Activated gamma-delta T cell (primary cell): ENCODE measurements at regions not wholly inside any gene's neighbourhood (a gene's known extent, or its start where the extent isn't known, plus 50 kb on each side); places are given as distances from the start of the nearest gene placed in this dataset.
"Not testable (repeated sequence)": the region's sequence is repeated elsewhere in the genome, so short reads cannot be mapped to it uniquely, and the experiment has no call there.

ENCODE experiments used
- DNase-seq: peaks from one replicate; lab custom pipeline; 2025; lab: John Stamatoyannopoulos, UW

GRCh38 chr2:195356920-195357440 is 300.0 kb upstream of the SLC39A10 start:
- DNase-seq = no peak

- no peak for DNase-seq
These were observed 301.0 kb upstream of the SLC39A10 start for GRCh38 chr2:195356026-195356425.

DNA sequence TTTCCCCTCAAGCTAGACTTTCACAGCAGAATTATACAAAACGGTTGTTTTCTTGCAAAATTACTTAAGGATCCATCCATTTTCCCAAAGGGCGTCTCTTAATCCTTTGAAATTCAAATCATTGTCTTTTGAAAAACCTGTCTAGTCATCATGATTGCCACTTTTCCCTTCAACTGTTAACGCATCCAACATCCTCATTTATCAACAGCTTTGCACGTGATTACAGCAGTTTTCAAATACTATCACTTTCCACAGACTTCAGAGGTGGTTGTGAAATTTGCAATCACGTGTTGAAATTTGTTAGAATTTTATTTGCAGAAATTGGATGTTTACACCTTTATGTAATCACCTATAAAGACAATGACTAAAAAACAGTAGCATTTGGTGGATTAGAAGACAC is 304.4 kb upstream of the SLC39A10 start:
- DNase-seq = no peak

GRCh38 chr2:195343942-195344530 is 313.0 kb upstream of the SLC39A10 start:
- DNase-seq = no peak

DNA sequence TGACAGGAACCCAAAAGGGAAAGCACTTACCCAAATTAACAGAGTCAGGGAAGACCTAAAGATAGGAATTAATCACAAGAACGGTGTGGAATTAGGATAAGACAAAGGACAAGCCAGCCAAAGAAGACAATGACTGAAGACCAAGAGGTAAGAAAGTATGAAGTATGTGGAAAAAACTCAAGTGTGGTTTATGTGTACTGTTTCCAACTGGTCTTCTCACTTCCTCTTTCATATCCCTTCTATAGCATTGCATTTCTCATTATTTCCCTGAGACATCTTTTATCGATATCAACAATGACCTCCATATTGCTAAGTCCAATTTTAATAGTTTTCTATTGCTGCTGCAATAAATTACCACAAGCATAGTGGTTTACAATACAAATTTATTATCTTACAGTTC is 313.5 kb upstream of the SLC39A10 start:
- no peak for DNase-seq

- no peak for DNase-seq
These were observed 315.0 kb upstream of the SLC39A10 start for GRCh38 chr2:195342061-195342460.

- no peak for DNase-seq
These were observed 318.2 kb upstream of the SLC39A10 start for GRCh38 chr2:195338856-195339255.

DNA sequence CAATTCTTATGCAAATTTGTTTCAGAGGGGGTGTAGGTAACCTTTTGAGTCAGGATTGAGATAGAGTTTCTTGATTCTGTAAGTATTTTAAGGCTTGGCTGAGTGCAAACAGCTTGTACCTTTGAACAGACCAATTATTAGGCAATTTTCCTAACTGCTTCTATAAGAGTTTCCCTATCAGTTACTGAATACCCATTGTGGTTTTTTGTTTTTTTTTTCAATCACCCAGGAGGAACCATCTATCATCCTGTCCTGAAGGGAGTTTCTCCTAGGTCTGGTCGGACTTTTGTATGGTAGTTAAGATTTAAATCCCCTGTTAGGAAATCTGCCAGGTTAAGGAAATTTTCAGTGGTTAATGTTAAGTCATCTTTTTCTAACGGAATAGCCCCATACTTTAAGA is 319.4 kb upstream of the SLC39A10 start:
- no peak for DNase-seq

DNA sequence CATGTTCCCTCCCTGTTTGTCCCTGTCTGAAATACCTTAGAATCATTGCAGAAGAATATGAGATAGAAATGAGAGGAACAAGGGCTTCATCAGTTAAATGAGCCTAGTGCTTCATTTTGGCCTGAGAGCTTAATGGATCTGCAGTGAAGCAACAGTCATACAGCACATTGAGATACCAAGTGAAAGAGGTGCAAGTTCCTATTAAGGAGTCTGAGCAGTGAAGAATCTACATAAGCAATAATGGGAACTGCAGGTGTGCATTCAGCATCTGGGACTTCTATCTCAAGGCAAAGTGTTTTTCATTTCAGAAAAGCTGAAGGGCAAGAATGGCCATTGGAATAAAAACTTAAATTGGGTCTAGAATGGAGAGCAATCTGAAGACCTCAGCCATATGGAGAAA is 323.2 kb upstream of the SLC39A10 start:
- no peak for DNase-seq

- DNase-seq = no peak
These were observed 325.1 kb upstream of the SLC39A10 start for GRCh38 chr2:195331966-195332365.

DNA sequence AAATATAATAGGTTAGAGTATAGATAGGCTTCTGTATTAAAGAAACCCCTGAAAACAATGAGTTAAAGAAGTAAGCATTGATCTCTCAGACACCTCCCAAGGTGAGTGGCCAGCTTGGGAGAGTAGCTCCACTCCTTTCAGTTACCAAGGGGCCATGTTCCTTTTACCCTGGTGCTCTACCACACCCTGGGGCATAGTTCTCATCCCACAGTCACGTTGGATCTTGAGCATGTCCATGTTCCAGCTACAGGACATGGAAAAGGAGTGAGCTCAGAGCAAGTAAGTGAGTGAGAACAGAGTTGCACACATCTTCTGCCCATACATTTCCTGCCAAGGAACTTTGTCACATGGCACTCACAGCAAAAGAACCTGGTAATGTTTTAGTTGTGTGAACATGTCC is 325.9 kb upstream of the SLC39A10 start:
- no peak for DNase-seq

GRCh38 chr2:195330513-195330956 is 326.5 kb upstream of the SLC39A10 start:
- DNase-seq = no peak

DNA sequence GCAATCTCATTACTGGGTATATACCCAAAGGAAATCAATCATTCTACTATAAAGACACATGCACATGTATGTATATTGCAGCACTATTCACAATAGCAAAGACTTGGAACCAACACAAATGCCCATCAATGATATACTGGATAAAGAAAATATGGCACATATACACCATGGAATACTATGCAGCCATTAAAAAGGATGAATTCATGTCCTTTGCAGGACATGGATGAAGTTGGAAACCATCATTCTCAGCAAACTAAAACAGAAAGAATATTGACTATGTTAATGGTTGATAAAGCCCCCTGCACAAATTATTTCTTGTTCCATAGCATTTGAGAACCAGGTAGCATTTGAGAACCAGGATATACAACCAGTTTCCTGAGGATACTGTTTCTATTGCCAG is 327.2 kb upstream of the SLC39A10 start:
- not testable (repeated sequence) for DNase-seq

DNA sequence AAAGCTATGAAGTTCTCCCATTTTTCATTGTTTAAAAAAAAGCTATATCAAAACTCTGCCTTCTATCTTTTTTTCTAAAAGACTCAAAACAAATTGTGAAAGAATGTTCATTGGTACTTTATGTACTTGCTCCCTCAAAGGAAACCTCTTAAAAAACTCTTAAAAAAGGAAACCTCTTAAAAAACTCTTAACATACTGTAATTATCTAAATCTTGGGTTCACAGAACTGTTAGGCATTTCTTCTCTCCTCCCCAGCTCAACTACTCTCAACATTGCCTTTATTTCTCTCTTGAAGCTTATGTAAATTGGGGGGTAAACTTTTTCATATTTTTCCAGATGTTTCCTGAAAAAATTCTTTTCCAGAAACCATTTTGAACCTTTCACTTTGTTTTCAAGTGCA is 330.5 kb upstream of the SLC39A10 start:
- DNase-seq = no peak

DNA sequence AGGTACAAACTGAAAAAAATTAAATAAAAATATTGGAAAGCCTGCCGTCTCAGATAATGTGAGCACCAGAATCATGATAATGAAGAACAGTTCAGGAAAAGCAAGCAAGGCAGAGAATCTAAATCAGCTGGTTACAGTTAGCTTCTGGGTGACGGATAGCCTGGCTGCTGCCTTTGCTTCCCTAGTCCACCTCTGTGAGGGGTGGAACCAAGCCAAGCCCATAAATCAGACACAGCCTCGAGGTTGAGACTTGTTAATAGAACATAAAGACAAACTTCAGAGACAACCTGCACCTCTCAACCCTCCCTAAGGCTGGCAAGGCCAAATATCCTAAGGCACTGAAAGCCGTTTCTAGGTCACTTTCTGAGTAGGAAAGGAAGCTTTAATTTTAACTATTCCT is 334.7 kb upstream of the SLC39A10 start:
- no peak for DNase-seq

DNA sequence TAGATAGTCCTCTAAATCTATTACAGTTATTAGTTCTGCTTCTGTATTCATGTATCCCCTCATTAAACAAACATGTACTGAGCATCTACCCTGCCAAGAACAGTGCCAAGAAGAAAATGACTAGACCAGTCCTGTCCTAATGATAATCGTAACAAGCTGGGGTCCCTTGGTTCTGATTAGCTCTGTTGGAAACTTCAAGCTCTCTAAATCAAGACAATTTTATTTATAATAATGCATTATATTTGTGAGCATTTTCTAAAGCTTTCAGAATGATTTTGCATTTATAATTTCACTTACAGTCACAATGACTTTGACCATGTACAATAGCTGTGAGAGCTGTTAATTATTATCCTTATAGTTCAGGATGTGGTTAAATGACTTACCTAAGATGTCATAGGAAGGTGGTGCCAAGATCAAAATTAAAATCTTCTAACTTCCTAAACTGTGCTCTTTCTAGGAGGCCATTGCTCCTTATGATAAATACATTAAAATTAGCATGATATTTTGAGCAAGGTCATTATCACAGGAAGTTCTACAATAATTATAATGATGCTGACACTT is 336.5 kb upstream of the SLC39A10 start:
- no peak for DNase-seq

GRCh38 chr2:195319548-195320412 is 337.2 kb upstream of the SLC39A10 start:
- no peak for DNase-seq

DNA sequence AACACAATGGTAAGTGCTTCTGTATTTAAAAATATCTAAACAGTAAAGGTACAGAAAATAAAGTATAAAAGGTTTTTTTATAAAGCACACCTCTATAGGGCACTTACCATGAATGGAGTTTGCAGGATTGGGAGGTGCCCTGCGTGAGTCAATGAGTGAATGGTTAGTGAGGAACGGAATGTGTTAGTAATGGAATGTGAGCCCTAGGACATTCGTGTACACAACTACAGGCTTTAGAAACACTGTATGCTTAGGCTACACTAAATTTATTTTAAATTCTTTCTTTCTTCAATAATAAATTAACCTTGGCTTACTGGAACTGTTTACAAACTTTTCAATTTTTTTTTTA is 337.9 kb upstream of the SLC39A10 start:
- no peak for DNase-seq

GRCh38 chr2:195318440-195319111 is 338.4 kb upstream of the SLC39A10 start:
- DNase-seq = no peak

DNA sequence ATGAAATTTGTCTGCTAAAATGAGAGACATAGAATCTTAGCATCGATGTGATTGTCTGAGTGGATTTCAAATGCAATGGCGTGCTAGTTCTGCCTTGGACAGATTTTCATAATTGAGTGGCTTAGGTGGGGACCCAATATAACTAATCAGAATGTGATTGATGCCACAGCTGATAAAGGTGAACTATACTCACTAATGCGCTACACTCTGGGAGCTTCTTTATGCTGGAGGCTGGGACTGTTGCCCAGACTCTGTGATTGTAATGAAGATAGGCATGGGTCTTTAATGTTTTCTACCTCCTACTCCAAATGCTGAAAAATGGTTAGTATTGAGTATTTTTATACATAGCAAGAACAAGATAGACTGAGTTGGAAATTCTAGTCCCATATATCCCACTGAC is 339.5 kb upstream of the SLC39A10 start:
- no peak for DNase-seq

DNA sequence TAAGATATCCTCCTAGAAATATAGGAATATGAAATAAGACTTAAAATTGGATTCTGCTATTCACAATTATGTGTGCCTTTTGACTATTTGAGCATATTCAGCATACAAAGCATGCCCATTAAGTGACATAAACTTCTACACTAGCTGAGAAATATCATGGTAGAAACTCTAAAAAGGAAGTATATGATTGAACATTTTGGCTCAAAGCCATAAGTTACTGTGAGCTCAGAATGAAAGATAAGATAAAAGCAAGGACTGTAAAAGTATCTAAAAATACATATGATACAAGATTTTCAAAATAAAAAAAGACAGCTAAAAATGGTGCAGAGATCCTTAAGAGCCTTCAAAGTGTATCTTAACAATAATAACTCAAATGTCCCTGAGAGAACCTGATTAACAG is 340.5 kb upstream of the SLC39A10 start:
- DNase-seq = no peak

- DNase-seq = no peak
These were observed 343.1 kb upstream of the SLC39A10 start for GRCh38 chr2:195313962-195314361.

GRCh38 chr2:195312662-195313061 is 344.4 kb upstream of the SLC39A10 start:
- no peak for DNase-seq
